ENCODE measurements at regions not wholly inside any gene's neighbourhood (a gene's known extent, or its start where the extent isn't known, plus 50 kb on each side); places are given as distances from the start of the nearest gene placed in this dataset.

DNA sequence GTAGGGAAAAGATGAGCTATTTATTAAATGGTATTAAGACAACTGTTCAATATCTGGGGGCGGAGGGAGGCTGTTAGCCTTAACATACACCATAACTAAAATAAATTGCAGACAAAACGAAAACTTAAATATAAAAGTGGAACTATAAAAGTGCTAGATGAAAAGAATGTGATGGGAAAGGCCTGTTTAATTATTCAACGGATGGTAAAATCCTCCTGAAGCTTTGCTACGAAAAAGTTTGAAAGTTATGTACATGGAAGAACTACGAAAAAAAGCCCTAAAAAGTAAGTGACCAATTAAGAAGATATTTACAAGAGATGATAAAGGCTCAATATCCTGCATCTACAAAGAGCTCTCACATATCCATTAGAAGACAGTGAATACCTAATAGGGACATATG lies 197.8 kb upstream of the IER5L start:
- TF ChIP-seq, protein P1, sequence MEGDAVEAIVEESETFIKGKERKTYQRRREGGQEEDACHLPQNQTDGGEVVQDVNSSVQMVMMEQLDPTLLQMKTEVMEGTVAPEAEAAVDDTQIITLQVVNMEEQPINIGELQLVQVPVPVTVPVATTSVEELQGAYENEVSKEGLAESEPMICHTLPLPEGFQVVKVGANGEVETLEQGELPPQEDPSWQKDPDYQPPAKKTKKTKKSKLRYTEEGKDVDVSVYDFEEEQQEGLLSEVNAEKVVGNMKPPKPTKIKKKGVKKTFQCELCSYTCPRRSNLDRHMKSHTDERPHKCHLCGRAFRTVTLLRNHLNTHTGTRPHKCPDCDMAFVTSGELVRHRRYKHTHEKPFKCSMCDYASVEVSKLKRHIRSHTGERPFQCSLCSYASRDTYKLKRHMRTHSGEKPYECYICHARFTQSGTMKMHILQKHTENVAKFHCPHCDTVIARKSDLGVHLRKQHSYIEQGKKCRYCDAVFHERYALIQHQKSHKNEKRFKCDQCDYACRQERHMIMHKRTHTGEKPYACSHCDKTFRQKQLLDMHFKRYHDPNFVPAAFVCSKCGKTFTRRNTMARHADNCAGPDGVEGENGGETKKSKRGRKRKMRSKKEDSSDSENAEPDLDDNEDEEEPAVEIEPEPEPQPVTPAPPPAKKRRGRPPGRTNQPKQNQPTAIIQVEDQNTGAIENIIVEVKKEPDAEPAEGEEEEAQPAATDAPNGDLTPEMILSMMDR (IDR thresholded peaks at IDR 0.05): no peak
- TF ChIP-seq POLR2A (IDR thresholded peaks at IDR 0.05): no peak
- H3K4me3 ChIP-seq (ENCODE audit: low read depth, poor library complexity, severe bottlenecking): no peak overlapping the region
- WGBS, 2 donors: 93 to 95% methylated on average over 5 of the region's 5 CpGs
- intact Hi-C loops (cut with DNase I; ENCODE audit: low total_unique reads): no loop called here
- DNase-seq (ENCODE audit: low spot score in 2 of 2): no peak

DNA sequence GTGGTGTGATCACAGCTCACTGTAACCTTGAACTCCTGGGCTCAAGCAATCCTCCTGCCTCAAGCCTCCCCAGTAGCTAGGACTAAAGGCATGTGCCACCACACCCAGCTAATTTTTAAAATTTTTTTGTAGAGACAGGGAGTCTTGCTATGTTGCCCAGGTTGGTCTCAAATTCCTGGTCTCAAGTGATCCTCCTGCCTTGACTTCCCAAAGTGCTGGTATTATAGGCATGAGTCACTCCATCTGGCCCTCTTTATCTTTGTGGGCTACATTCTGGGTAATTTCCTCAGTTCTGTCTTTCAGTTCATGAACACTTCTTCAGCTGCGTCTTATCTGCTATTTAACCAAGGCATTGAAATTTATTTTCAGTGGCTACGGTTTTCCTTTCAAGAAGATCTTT lies 196.6 kb upstream of the IER5L start:
- no peak overlapping the region for H3K4me3 ChIP-seq (ENCODE audit: low read depth, poor library complexity, severe bottlenecking)
- WGBS, 2 donors: 96 to 98% methylated on average over 2 of the region's 2 CpGs
- TF ChIP-seq, protein P1 (IDR thresholded peaks at IDR 0.05): no peak
- TF ChIP-seq POLR2A (IDR thresholded peaks at IDR 0.05): no peak
- DNase-seq (ENCODE audit: low spot score in 2 of 2): no peak
- intact Hi-C loops (cut with DNase I; ENCODE audit: low total_unique reads): no loop called here

DNA sequence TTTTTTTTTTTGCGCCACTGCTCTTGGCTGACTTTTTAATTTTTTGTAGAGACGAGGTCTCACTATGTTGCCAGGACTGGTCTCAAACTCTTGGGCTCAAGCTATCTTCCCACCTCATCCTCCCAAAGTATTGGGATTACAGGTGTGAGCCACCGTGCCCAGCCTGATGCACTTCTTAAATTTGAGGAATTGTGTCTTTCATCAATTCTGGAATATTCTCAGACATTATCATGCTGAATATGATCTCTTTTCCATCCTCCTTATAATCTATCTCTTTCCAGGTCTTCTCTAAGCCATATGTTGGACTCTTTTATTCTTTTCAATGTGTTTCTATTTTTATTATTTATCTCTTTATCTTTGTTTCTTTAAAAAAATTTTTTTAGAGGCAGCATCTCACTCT lies 196.2 kb upstream of the IER5L start:
- no peak overlapping the region for H3K4me3 ChIP-seq (ENCODE audit: low read depth, poor library complexity, severe bottlenecking)
- 92 to 93% methylated on average over 3 of the region's 3 CpGs for WGBS, 2 donors
- no peak for DNase-seq (ENCODE audit: low spot score in 2 of 2)
- intact Hi-C loops (cut with DNase I; ENCODE audit: low total_unique reads): no loop called here
- TF ChIP-seq, protein P1 (IDR thresholded peaks at IDR 0.05): no peak
- TF ChIP-seq POLR2A (IDR thresholded peaks at IDR 0.05): no peak

DNA sequence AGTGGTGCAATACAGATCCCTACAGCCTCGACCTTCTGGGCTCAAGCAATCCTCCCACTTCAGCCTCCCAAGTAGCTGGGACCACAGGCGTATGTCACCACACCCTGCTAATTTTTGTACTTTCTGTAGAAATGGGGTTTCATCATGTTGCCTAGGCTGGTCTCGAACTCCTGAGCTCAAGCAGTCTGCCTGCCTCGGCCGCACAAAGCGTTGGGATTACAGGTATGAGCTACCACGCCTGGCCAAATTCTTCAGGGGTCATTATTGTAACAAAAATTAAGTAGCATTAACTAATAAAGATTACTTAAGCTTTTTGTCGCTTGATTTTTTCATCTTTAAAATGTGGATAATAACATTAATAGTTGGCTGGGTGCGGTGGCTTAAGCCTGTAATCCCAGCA lies 195.3 kb upstream of the IER5L start:
- 97 to 98% methylated on average over 9 of the region's 9 CpGs for WGBS, 2 donors
- DNase-seq (ENCODE audit: low spot score in 2 of 2): no peak
- TF ChIP-seq, protein P1 (IDR thresholded peaks at IDR 0.05): no peak
- no peak for TF ChIP-seq POLR2A (IDR thresholded peaks at IDR 0.05)
- no peak overlapping the region for H3K4me3 ChIP-seq (ENCODE audit: low read depth, poor library complexity, severe bottlenecking)
- intact Hi-C loops (cut with DNase I; ENCODE audit: low total_unique reads): no loop called here

DNA sequence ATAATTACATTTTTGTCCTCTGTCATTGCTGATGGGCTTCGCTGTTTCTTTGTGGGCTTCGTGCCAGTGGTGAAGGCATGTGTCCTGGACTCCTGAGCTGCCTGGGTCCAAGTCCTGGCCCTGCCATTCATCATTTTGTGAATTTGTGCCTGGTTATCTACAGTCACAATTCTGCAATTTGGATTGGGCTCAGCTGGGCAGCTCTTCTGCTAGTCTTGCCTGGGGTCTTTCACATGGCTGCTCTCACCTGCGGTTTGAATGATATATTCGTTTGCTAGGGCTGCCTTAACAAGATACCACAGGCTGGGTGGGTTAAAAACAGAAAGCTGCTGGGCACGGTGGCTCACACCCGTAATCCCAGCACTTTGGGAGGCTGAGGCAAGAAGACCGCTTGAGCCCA lies 192.7 kb upstream of the IER5L start:
- no peak for TF ChIP-seq POLR2A (IDR thresholded peaks at IDR 0.05)
- TF ChIP-seq, protein P1 (IDR thresholded peaks at IDR 0.05): no peak
- DNase-seq (ENCODE audit: low spot score in 2 of 2): no peak
- no peak overlapping the region for H3K4me3 ChIP-seq (ENCODE audit: low read depth, poor library complexity, severe bottlenecking)
- WGBS, 2 donors: 88 to 89% methylated on average over 7 of the region's 7 CpGs
- intact Hi-C loops (cut with DNase I; ENCODE audit: low total_unique reads): no loop called here

DNA sequence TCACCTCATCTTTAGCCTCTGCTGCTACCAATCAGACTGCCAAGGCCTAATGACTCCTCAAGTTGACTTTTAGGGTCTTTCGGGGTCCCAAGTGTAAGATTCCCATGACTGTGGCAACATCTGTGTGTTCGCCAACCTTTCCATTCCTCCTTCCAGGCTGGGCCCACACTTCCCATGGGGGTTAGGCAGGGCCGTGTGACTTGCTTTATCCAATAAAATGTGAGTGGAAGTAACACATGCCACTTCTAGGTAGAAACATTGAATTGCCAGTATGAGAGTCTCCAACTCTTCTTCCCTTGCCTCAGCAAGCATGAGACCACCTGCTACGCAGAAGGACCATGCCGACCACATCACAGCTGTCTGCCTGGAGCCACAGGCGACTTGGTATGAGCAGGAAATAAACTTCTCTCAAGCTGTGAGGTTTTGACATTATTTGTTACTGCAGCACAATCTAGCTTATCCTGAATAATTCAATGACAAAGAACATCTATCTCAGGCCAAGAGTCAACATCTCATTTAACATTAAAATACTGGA lies 190.4 kb upstream of the IER5L start:
- WGBS, 2 donors: 92 to 95% methylated on average over 6 of the region's 6 CpGs
- intact Hi-C loops (cut with DNase I; ENCODE audit: low total_unique reads): no loop called here
- no peak for TF ChIP-seq POLR2A (IDR thresholded peaks at IDR 0.05)
- TF ChIP-seq, protein P1 (IDR thresholded peaks at IDR 0.05): no peak
- no peak overlapping the region for H3K4me3 ChIP-seq (ENCODE audit: low read depth, poor library complexity, severe bottlenecking)
- no peak for DNase-seq (ENCODE audit: low spot score in 2 of 2)
